Mesothelial cell of epicardium (in vitro differentiated cells): ENCODE measurements at regions not wholly inside any gene's neighbourhood (a gene's known extent, or its start where the extent isn't known, plus 50 kb on each side); places are given as distances from the start of the nearest gene placed in this dataset.

Experiments
- DNase-seq, 2 experiments: peaks; one replicate each; pipeline ENCODE4 v3.0.0; 2021; ENCODE audit warnings: low spot score in 2 of 2; ENCODE audit not compliant: unreplicated experiment in 2 of 2
- H3K27ac Mint-ChIP-seq: 2 replicates; pipeline ENCODE4 v1.8.0; 2021; ENCODE audit warnings: mixed read lengths
- H3K27me3 Mint-ChIP-seq: 2 replicates; pipeline ENCODE4 v1.8.0; 2021; ENCODE audit warnings: low read depth, mixed read lengths
- H3K36me3 Mint-ChIP-seq: 2 replicates; pipeline ENCODE4 v1.8.0; 2021; ENCODE audit warnings: mixed read lengths
- H3K4me1 Mint-ChIP-seq: 2 replicates; pipeline ENCODE4 v1.8.0; 2021; ENCODE audit warnings: mixed read lengths
- H3K4me3 Mint-ChIP-seq: 2 replicates; pipeline ENCODE4 v1.8.0; 2021; ENCODE audit warnings: mild to moderate bottlenecking, moderate library complexity, mixed read lengths
- H3K9me3 Mint-ChIP-seq: 2 replicates; pipeline ENCODE4 v1.8.0; 2021; ENCODE audit warnings: mixed read lengths
- CTCF ChIP-seq: fragments of 200-600 bp; sonication (generic); IDR thresholded peaks from one replicate; pipeline ENCODE4 v1.5.0; 2021; ENCODE audit warnings: antibody characterized with exemption; ENCODE audit not compliant: unreplicated experiment

- H3K4me1 Mint-ChIP-seq = no peaks in the 10 kb centered on the region
- no peak overlapping the region for H3K4me3 Mint-ChIP-seq
- DNase-seq = no peak
- no peaks in the 10 kb centered on the region for H3K36me3 Mint-ChIP-seq
- H3K9me3 Mint-ChIP-seq = peaks cover 3% of the 10 kb centered on the region
- H3K27ac Mint-ChIP-seq = no peak overlapping the region
- no peak for TF ChIP-seq CTCF
- peaks cover 4% of the 10 kb centered on the region for H3K27me3 Mint-ChIP-seq
These were observed 156.6 kb downstream of the IRS2 start for GRCh38 chr13:109629737-109630136.

GRCh38 chr13:109628251-109628699, 158.1 kb downstream of the IRS2 start:
- no peak overlapping the region for H3K27ac Mint-ChIP-seq
- no peak for TF ChIP-seq CTCF
- H3K36me3 Mint-ChIP-seq = no peaks in the 10 kb centered on the region
- no peak for DNase-seq
- H3K4me1 Mint-ChIP-seq = no peaks in the 10 kb centered on the region
- H3K9me3 Mint-ChIP-seq = no peaks in the 10 kb centered on the region
- no peak overlapping the region for H3K4me3 Mint-ChIP-seq
- H3K27me3 Mint-ChIP-seq = peaks cover 4% of the 10 kb centered on the region

- H3K4me3 Mint-ChIP-seq = no peak overlapping the region
- TF ChIP-seq CTCF = no peak
- no peak overlapping the region for H3K27ac Mint-ChIP-seq
- H3K27me3 Mint-ChIP-seq = peaks cover 4% of the 10 kb centered on the region
- no peak for DNase-seq
- no peaks in the 10 kb centered on the region for H3K4me1 Mint-ChIP-seq
- H3K36me3 Mint-ChIP-seq = no peaks in the 10 kb centered on the region
- no peaks in the 10 kb centered on the region for H3K9me3 Mint-ChIP-seq
These were observed 158.7 kb downstream of the IRS2 start for GRCh38 chr13:109627649-109628048.

- no peak for TF ChIP-seq CTCF
- no peaks in the 10 kb centered on the region for H3K9me3 Mint-ChIP-seq
- no peaks in the 10 kb centered on the region for H3K4me1 Mint-ChIP-seq
- no peak for DNase-seq
- no peaks in the 10 kb centered on the region for H3K36me3 Mint-ChIP-seq
- H3K4me3 Mint-ChIP-seq = no peak overlapping the region
- H3K27me3 Mint-ChIP-seq = peaks cover 4% of the 10 kb centered on the region
- no peak overlapping the region for H3K27ac Mint-ChIP-seq
These were observed 159.8 kb downstream of the IRS2 start for GRCh38 chr13:109626386-109627171.

- Mint-ChIP-seq H3K27ac (no peak overlapping the region), H3K36me3 (no peaks in the 10 kb centered on the region), H3K9me3 (no peaks in the 10 kb centered on the region), H3K4me1 (no peaks in the 10 kb centered on the region), H3K4me3 (no peak overlapping the region), H3K27me3 (peaks cover 4% of the 10 kb centered on the region)
- no peak for TF ChIP-seq CTCF
- DNase-seq = no peak
These were observed 161.2 kb downstream of the IRS2 start for GRCh38 chr13:109625156-109625555.
